Heart left ventricle (tissue), 16 donors: ENCODE measurements at regions not wholly inside any gene's neighbourhood (a gene's known extent, or its start where the extent isn't known, plus 50 kb on each side); places are given as distances from the start of the nearest gene placed in this dataset.
"Not testable (repeated sequence)": the region's sequence is repeated elsewhere in the genome, so short reads cannot be mapped to it uniquely, and the experiment has no call there.

Source experiments
- ATAC-seq, 4 donors: fragments of 200-7000 bp; cut with Tn5 transposase; one replicate each; pipeline ENCODE4 v1.9.1; 2020 to 2022; ENCODE audit warnings: moderate library complexity in 4 of 4, mild to moderate bottlenecking in 3 of 4, moderate number of reproducible peaks in 1 of 4
- DNase-seq, 5 donors: peaks; one replicate each; pipeline ENCODE4 v3.0.0-alpha.2; 2020
- H3K27ac ChIP-seq, 12 donors: fragments of 200-600 bp; sonication (generic) in 4 of 12; one replicate each; pipeline versions ENCODE4 v1.5.0 to v1.8.0; 2016 to 2022; ENCODE audit warnings: mild to moderate bottlenecking in 2 of 12
- H3K27me3 ChIP-seq, 9 donors: fragments of 200-600 bp; sonication (generic) in 2 of 9; one replicate each; pipeline versions ENCODE4 v1.5.1 to v1.8.0; 2016 to 2022; ENCODE audit warnings: mild to moderate bottlenecking in 3 of 9
- H3K36me3 ChIP-seq, 9 donors: fragments of 200-600 bp; sonication (generic) in 2 of 9; one replicate each; pipeline versions ENCODE4 v1.5.0 to v1.8.0; 2018 to 2022; ENCODE audit warnings: mild to moderate bottlenecking in 2 of 9
- H3K4me1 ChIP-seq, 12 donors: fragments of 200-600 bp; sonication (generic) in 4 of 12; one replicate each; pipeline versions ENCODE4 v1.5.0 to v1.8.0; 2016 to 2022; ENCODE audit warnings: mild to moderate bottlenecking in 3 of 12
- H3K4me3 ChIP-seq, 12 donors: fragments of 200-600 bp; sonication (generic) in 4 of 12; one replicate each; pipeline versions ENCODE4 v1.5.0 to v1.8.0; 2017 to 2022; ENCODE audit warnings: mild to moderate bottlenecking in 9 of 12, moderate library complexity in 4 of 12
- H3K9me3 ChIP-seq, 12 donors: fragments of 200-600 bp; sonication (generic) in 4 of 12; one replicate each; pipeline versions ENCODE4 v1.5.0 to v1.8.0; 2016 to 2022; ENCODE audit warnings: mild to moderate bottlenecking in 1 of 12
- CTCF ChIP-seq, 12 donors: fragments of 200-600 bp; sonication (generic) in 4 of 12; IDR thresholded peaks; one replicate each; pipeline versions ENCODE4 v1.5.0 to v1.8.0; 2018 to 2022; ENCODE audit warnings: antibody characterized with exemption in 12 of 12, mild to moderate bottlenecking in 5 of 12
- POLR2A ChIP-seq, 2 donors: fragments of 450-650 bp; IDR thresholded peaks; one replicate each; pipeline ENCODE4 v1.6.1; 2017; ENCODE audit warnings: antibody characterized with exemption in 2 of 2, mild to moderate bottlenecking in 2 of 2, moderate library complexity in 2 of 2
- WGBS, 4 donors: extraction: QIAGEN DNeasy Blood & Tissue Kit in 2 of 4; methylation state at CpG; one replicate each; pipeline versions ENCODE4 v1.1.5 to v1.1.7; 2013 to 2018; 5-methylcytosine and 5-hydroxymethylcytosine counted together
- intact Hi-C, 10 donors: fragments of 100-400 bp; cut with DNase I; formaldehyde crosslinking; loops; one replicate each; pipeline versions ENCODE4 v1.11.1 to v1.14.2; 2022
- donor health status: ischemic (EF 13 %, LVEDD 7.1; RV severe dilation, severe dysfunction).
- donor health status: healthy with polysubstance abuse.
- donor health status: DM: no; HTN: yes; CAD: no.
- donor health status: DM: no; HTN: no; CAD: no.
- donor health status: ischemic (EF 25% LVEDD 6.9; RV normal size, moderate dysfunction).
- donor health status: ischemic (EF 25% LVEDD 5.7; RV mildly dilated, moderate dysfunction).
- donor health status: healthy.
- donor health status: DM: yes; HTN: yes; CAD: no.
- donor health status: ischemic (EF 35%, LVEDD 5.7; RV mildly dilated, moderate dysfunction).
- donor health status: nonischemic (EF 11% LVEDD 7.7; RV severe dilation, severe dysfunction).
- donor health status: DM: yes; HTN: yes; CAD: no.
- donor health status: PGD.
- donor health status: ischemic (EF 29% LVEDD 5.4; RV normal size, mild dysfunction).
- donor health status: nonischemic (EF 23%, LVEDD 6.1; RV moderate dilation, normal function).

- no peak for ATAC-seq
- no peak overlapping the region for H3K27ac ChIP-seq
- no peak for DNase-seq
- H3K36me3 ChIP-seq, result no peaks in the 10 kb centered on the region
- H3K9me3 ChIP-seq, result peaks cover 0 to 23% (median 4%) of the 10 kb centered on the region in 12 donors
- TF ChIP-seq CTCF (IDR thresholded peaks at IDR 0.05), result no peak
- TF ChIP-seq POLR2A (IDR thresholded peaks at IDR 0.05), result no peak
- intact Hi-C loops, result no loop called here
- WGBS, 4 donors, result 59 to 75% (median 65%) methylated on average over 4 of the region's 4 CpGs
- H3K4me1 ChIP-seq, result no peaks in the 10 kb centered on the region
- H3K27me3 ChIP-seq, result no peaks in the 10 kb centered on the region
- H3K4me3 ChIP-seq, result no peak overlapping the region
These were observed 550.0 kb downstream of the TMX3 start for GRCh38 chr18:68164909-68165308.

GRCh38 chr18:68153821-68154220 is 561.1 kb downstream of the TMX3 start:
- WGBS, 4 donors, result 76 to 84% (median 82%) methylated on average over 5 of the region's 5 CpGs
- H3K4me3 ChIP-seq, H3K4me1 ChIP-seq, H3K27me3 ChIP-seq, ATAC-seq, intact Hi-C loops, H3K36me3 ChIP-seq, H3K27ac ChIP-seq, DNase-seq: not testable (repeated sequence)
- peaks cover 0 to 13% (median 2%) of the 10 kb centered on the region in 12 donors for H3K9me3 ChIP-seq

GRCh38 chr18:68152770-68153169 is 562.1 kb downstream of the TMX3 start:
- intact Hi-C loops, result no loop called here
- no peaks in the 10 kb centered on the region for H3K4me1 ChIP-seq
- H3K27ac ChIP-seq, result no peak overlapping the region
- TF ChIP-seq CTCF (IDR thresholded peaks at IDR 0.05) (no peak), POLR2A (IDR thresholded peaks at IDR 0.05) (no peak)
- DNase-seq, result no peak
- whole genome bisulfite sequencing, 4 donors, result 57 to 85% (median 64%) methylated on average over 4 to 7 of the region's 7 CpGs
- H3K9me3 ChIP-seq, result peaks cover 0 to 9% (median 0%) of the 10 kb centered on the region in 12 donors
- H3K4me3 ChIP-seq, result no peak overlapping the region
- ATAC-seq, result no peak
- H3K27me3 ChIP-seq, result no peaks in the 10 kb centered on the region
- H3K36me3 ChIP-seq, result no peaks in the 10 kb centered on the region

- no peak for DNase-seq
- Histone ChIP-seq H3K36me3 (no peaks in the 10 kb centered on the region), H3K4me3 (no peak overlapping the region), H3K4me1 (no peaks in the 10 kb centered on the region), H3K9me3 (no peaks in the 10 kb centered on the region), H3K27me3 (no peaks in the 10 kb centered on the region), H3K27ac (no peak overlapping the region)
- ATAC-seq, result no peak
- WGBS, 4 donors, result 67 to 75% (median 69%) methylated on average over 2 of the region's 2 CpGs
- TF ChIP-seq POLR2A (IDR thresholded peaks at IDR 0.05) (no peak), CTCF (IDR thresholded peaks at IDR 0.05) (no peak)
- intact Hi-C loops, result no loop called here
These were observed 563.9 kb downstream of the TMX3 start for GRCh38 chr18:68150961-68151360.

GRCh38 chr18:68148863-68149262 is 566.0 kb downstream of the TMX3 start:
- H3K27me3 ChIP-seq, result no peaks in the 10 kb centered on the region
- no peaks in the 10 kb centered on the region for H3K4me1 ChIP-seq
- DNase-seq, result no peak
- H3K27ac ChIP-seq, result no peak overlapping the region
- H3K36me3 ChIP-seq, result no peaks in the 10 kb centered on the region
- no peaks in the 10 kb centered on the region for H3K9me3 ChIP-seq
- intact Hi-C loops, result no loop called here
- TF ChIP-seq CTCF (IDR thresholded peaks at IDR 0.05) (no peak), POLR2A (IDR thresholded peaks at IDR 0.05) (no peak)
- no peak overlapping the region for H3K4me3 ChIP-seq
- no peak for ATAC-seq
- 21 to 42% (median 27%) methylated on average over 2 to 3 of the region's 3 CpGs for WGBS, 4 donors
